ENCODE measurements at regions not wholly inside any gene's neighbourhood (a gene's known extent, or its start where the extent isn't known, plus 50 kb on each side); places are given as distances from the start of the nearest gene placed in this dataset.

- no peak for TF ChIP-seq PREB (CRISPR knock-in tag; IDR thresholded peaks at IDR 0.05; ENCODE audit: borderline replicate concordance)
- TF ChIP-seq CTCF (IDR thresholded peaks at IDR 0.05) = no peak
- no peak for TF ChIP-seq JUN (CRISPR knock-in tag; IDR thresholded peaks at IDR 0.05)
- TF ChIP-seq TP53 (CRISPR knock-in tag; IDR thresholded peaks at IDR 0.05) = no peak
- no peak for TF ChIP-seq NR3C1 (CRISPR knock-in tag; conservative IDR thresholded peaks at IDR 0.05; ENCODE audit: low read depth)
- no peak for TF ChIP-seq USF1 (CRISPR knock-in tag; IDR thresholded peaks at IDR 0.05)
- no peak for TF ChIP-seq SMAD3 (CRISPR knock-in tag; IDR thresholded peaks at IDR 0.05; ENCODE audit: borderline replicate concordance)
- TF ChIP-seq MAX (CRISPR knock-in tag; IDR thresholded peaks at IDR 0.05) = no peak
Observed at GRCh38 chr5:42021923-42022322, 96.8 kb downstream of the FBXO4 start.
